Astrocyte of the spinal cord (primary cell): ENCODE measurements at regions not wholly inside any gene's neighbourhood (a gene's known extent, or its start where the extent isn't known, plus 50 kb on each side); places are given as distances from the start of the nearest gene placed in this dataset.
"Not testable (repeated sequence)": the region's sequence is repeated elsewhere in the genome, so short reads cannot be mapped to it uniquely, and the experiment has no call there.

ENCODE experiments used
- DNase-seq: peaks from one replicate; pipeline ENCODE4 v3.0.0; 2011; ENCODE audit warnings: low read depth, low spot score
- H3K4me3 ChIP-seq: 2 replicates; pipeline ENCODE4 v1.5.1; 2011; ENCODE audit warnings: low read depth, mild to moderate bottlenecking, low read length, moderate library complexity
- CTCF ChIP-seq: IDR thresholded peaks from 2 replicates; pipeline ENCODE4 v1.5.1; 2012; ENCODE audit warnings: low read depth, mild to moderate bottlenecking, low read length, inconsistent platforms
- in situ Hi-C: cut with HindIII; loops from 2 replicates; pipeline ENCODE4 v1.10.0; 2017; ENCODE audit warnings: low sequenced_read_pairs

DNA sequence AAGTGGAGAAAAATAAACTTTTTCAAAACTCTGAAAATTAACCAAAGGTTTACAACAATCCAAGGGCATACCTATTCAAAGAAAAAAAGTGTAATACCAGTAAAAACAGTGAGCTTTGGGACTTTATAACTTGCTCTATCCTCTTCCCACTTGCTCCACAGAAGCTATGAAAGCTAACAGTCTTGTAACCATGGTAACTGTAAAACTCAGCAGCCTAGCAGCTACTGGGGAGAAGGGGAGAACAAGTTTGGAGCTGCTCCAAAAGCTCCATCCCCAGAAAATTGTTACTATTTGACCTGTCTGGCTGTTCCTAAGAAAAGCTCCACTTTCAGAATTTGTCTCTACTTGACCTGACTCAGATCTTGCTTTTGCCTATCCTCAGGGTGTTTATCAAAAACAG is 191.5 kb downstream of the OTUD1 start:
- DNase-seq: no peak
- in situ Hi-C loops: no loop called here
- no peak for TF ChIP-seq CTCF
- no peak overlapping the region for H3K4me3 ChIP-seq

DNA sequence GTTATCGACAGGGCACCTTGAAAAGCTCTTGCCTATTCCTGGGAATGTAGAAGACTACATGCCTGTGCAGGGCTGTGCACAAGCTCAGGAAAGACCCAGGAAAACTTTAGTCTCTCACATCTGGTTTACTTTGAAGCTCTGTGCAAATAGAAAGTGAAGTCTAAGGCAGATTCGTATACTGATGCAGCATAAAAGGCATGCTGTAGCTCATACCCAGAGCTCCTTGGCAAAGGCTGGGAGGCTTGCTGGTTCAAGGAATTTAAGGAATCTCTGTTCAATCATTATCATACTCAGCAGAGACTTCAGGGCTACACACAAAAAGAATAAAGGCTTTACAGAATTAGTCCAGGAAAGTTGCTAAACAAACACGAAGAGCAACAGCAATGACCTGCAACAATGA is 192.0 kb downstream of the OTUD1 start:
- TF ChIP-seq CTCF: no peak
- no peak for DNase-seq
- in situ Hi-C loops: no loop called here
- no peak overlapping the region for H3K4me3 ChIP-seq

GRCh38 chr10:23643111-23643780 is 204.4 kb downstream of the OTUD1 start:
- DNase-seq: no peak
- in situ Hi-C loops: no loop called here
- TF ChIP-seq CTCF: no peak
- H3K4me3 ChIP-seq: no peak overlapping the region

- no peak for DNase-seq
- H3K4me3 ChIP-seq: no peak overlapping the region
- in situ Hi-C loops: no loop called here
- no peak for TF ChIP-seq CTCF
Observed at GRCh38 chr10:23648618-23649017, 209.7 kb downstream of the OTUD1 start.

DNA sequence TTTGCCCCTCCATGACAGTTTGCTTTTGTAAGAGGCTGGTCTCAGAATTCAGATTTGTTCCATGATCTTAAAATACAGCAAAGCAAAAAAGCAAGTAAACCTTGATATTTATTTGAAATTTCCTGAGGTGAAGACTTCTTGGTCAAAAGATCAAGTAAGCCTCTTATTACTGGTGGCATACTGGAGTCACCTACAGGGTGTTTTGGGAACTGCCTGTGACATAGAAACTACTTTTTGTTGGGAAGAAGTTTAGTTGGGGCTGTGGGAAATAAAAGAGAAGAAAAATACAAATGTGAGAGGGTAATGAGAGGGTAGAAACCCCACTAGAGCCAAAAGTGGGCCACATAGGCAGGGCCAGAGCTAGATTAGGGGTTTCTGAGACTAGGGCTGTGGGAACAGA is 217.9 kb downstream of the OTUD1 start:
- in situ Hi-C loops: no loop called here
- no peak overlapping the region for H3K4me3 ChIP-seq
- DNase-seq: no peak
- TF ChIP-seq CTCF: no peak

DNA sequence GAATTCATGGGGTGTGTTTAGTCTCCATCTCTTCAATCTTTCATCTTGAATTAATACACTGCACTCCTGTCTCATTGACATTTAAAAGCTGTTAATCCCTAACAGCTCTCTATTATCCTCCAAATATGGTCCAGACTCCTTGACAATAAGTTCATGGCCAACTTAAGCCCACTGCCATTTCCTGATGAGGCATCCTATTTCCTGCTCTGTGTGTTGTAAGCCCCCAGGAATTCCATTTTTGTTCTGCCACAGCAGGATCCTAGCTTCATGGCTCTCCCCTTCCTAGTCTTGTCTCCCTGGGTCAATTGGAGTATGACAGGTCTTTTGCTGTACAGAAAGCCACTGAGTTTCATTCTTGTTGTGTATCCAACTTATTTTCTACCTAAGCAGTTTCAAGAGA is 218.8 kb downstream of the OTUD1 start:
- in situ Hi-C loops: no loop called here
- no peak for DNase-seq
- H3K4me3 ChIP-seq: no peak overlapping the region
- TF ChIP-seq CTCF: no peak

DNA sequence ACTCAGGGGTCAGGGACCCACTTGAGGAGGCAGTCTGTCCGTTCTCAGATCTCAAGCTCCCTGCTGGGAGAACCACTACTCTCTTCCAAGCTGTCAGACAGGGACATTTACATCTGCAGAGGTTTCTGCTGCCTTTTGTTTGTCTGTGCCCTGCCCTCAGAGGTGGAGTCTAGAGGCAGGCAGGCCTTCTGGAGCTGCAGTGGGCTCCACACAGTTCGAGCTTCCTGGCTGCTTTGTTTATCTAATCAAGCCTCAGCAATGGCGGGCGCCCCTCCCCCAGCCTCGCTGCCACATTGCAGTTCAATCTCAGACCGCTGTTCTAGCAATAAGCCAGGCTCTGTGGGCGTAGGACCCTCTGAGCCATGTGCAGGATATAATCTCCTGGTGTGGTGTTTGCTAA is 233.0 kb downstream of the OTUD1 start:
- H3K4me3 ChIP-seq, in situ Hi-C loops, DNase-seq: not testable (repeated sequence)
